ENCODE measurements at regions not wholly inside any gene's neighbourhood (a gene's known extent, or its start where the extent isn't known, plus 50 kb on each side); places are given as distances from the start of the nearest gene placed in this dataset.

- no peak for DNase-seq (ENCODE audit: low read depth)
Measured at GRCh38 chr10:123608047-123608446, 58.1 kb upstream of the GPR26 start.

GRCh38 chr10:123611243-123611642 is 54.9 kb upstream of the GPR26 start:
- no peak for DNase-seq (ENCODE audit: low read depth)

GRCh38 chr10:123611876-123612275 is 54.3 kb upstream of the GPR26 start:
- DNase-seq (ENCODE audit: low read depth): no peak

GRCh38 chr10:123613346-123613850 is 52.8 kb upstream of the GPR26 start:
- no peak for DNase-seq (ENCODE audit: low read depth)

- DNase-seq (ENCODE audit: low read depth): peak; percentile 29
Measured at GRCh38 chr10:123614888-123615287, 51.3 kb upstream of the GPR26 start.

Data from iris pigment epithelial cell (primary cell).